ENCODE measurements at regions not wholly inside any gene's neighbourhood (a gene's known extent, or its start where the extent isn't known, plus 50 kb on each side); places are given as distances from the start of the nearest gene placed in this dataset.

GRCh38 chr3:180743813-180744590 is 64.7 kb upstream of the CCDC39 start:
- DNase-seq, result no peak
- H3K9ac ChIP-seq (ENCODE audit: extremely low read depth, low read length, poor library complexity, severe bottlenecking), result no peak overlapping the region
- H3K36me3 Mint-ChIP-seq (ENCODE audit: low read depth), result no peaks in the 10 kb centered on the region
- TF ChIP-seq CTCF (conservative IDR thresholded peaks at IDR 0.05), result no peak
- no peaks in the 10 kb centered on the region for H3K9me3 ChIP-seq (ENCODE audit: control insufficient read depth, low read length)
- H3K4me1 Mint-ChIP-seq, result peaks cover 22% of the 10 kb centered on the region
- H3K4me1 ChIP-seq (ENCODE audit: control insufficient read depth, insufficient read depth, low read length), result no peaks in the 10 kb centered on the region
- no peaks in the 10 kb centered on the region for H3K27me3 ChIP-seq (ENCODE audit: control insufficient read depth, insufficient read depth, low read length, poor library complexity, severe bottlenecking)
- peak overlapping the region; percentile 32 for H3K27ac Mint-ChIP-seq
- no peaks in the 10 kb centered on the region for H3K9me3 Mint-ChIP-seq
- H3K4me3 ChIP-seq (ENCODE audit: low read length), result no peak overlapping the region
- no peak overlapping the region for H3K4me3 Mint-ChIP-seq
- no peaks in the 10 kb centered on the region for H3K36me3 ChIP-seq (ENCODE audit: control insufficient read depth, insufficient read depth, low read length)
- H3K27ac ChIP-seq (ENCODE audit: low read depth, low read length), result no peak overlapping the region
- no peaks in the 10 kb centered on the region for H3K27me3 Mint-ChIP-seq (ENCODE audit: insufficient read depth)
- 70 to 73% methylated on average over 8 to 18 of the region's 18 CpGs for whole genome bisulfite sequencing, 2 experiments (ENCODE audit: insufficient coverage in 1 of 2, insufficient read length in 1 of 2)

- Histone ChIP-seq H3K4me1 (ENCODE audit: control insufficient read depth, insufficient read depth, low read length) (no peaks in the 10 kb centered on the region), H3K27ac (ENCODE audit: low read depth, low read length) (no peak overlapping the region), H3K4me3 (ENCODE audit: low read length) (no peak overlapping the region), H3K9me3 (ENCODE audit: control insufficient read depth, low read length) (no peaks in the 10 kb centered on the region), H3K36me3 (ENCODE audit: control insufficient read depth, insufficient read depth, low read length) (no peaks in the 10 kb centered on the region), H3K9ac (ENCODE audit: extremely low read depth, low read length, poor library complexity, severe bottlenecking) (no peak overlapping the region), H3K27me3 (ENCODE audit: control insufficient read depth, insufficient read depth, low read length, poor library complexity, severe bottlenecking) (no peaks in the 10 kb centered on the region)
- Mint-ChIP-seq H3K4me1 (peaks cover 20% of the 10 kb centered on the region), H3K4me3 (no peak overlapping the region), H3K36me3 (ENCODE audit: low read depth) (no peaks in the 10 kb centered on the region), H3K27me3 (ENCODE audit: insufficient read depth) (no peaks in the 10 kb centered on the region), H3K27ac (no peak overlapping the region), H3K9me3 (no peaks in the 10 kb centered on the region)
- no peak for DNase-seq
- no peak for TF ChIP-seq CTCF (conservative IDR thresholded peaks at IDR 0.05)
- 77% methylated on average over 1 of the region's 1 CpG; no CpG with 5 or more reads in 1 of the 2 experiments for WGBS, 2 experiments (ENCODE audit: insufficient coverage in 1 of 2, insufficient read length in 1 of 2)
These were observed 68.6 kb upstream of the CCDC39 start for GRCh38 chr3:180747805-180748361.

GRCh38 chr3:180749322-180749721 is 70.0 kb upstream of the CCDC39 start:
- H3K27ac Mint-ChIP-seq, result no peak overlapping the region
- Histone ChIP-seq H3K9me3 (ENCODE audit: control insufficient read depth, low read length) (no peaks in the 10 kb centered on the region), H3K4me3 (ENCODE audit: low read length) (no peak overlapping the region), H3K36me3 (ENCODE audit: control insufficient read depth, insufficient read depth, low read length) (no peaks in the 10 kb centered on the region), H3K27ac (ENCODE audit: low read depth, low read length) (no peak overlapping the region), H3K4me1 (ENCODE audit: control insufficient read depth, insufficient read depth, low read length) (no peaks in the 10 kb centered on the region), H3K27me3 (ENCODE audit: control insufficient read depth, insufficient read depth, low read length, poor library complexity, severe bottlenecking) (no peaks in the 10 kb centered on the region), H3K9ac (ENCODE audit: extremely low read depth, low read length, poor library complexity, severe bottlenecking) (no peak overlapping the region)
- no peak for TF ChIP-seq CTCF (conservative IDR thresholded peaks at IDR 0.05)
- 63 to 69% methylated on average over 2 to 3 of the region's 3 CpGs for WGBS, 2 experiments (ENCODE audit: insufficient coverage in 1 of 2, insufficient read length in 1 of 2)
- H3K36me3 Mint-ChIP-seq (ENCODE audit: low read depth), result no peaks in the 10 kb centered on the region
- H3K27me3 Mint-ChIP-seq (ENCODE audit: insufficient read depth), result no peaks in the 10 kb centered on the region
- H3K4me3 Mint-ChIP-seq, result no peak overlapping the region
- peak; percentile 57 for DNase-seq
- no peaks in the 10 kb centered on the region for H3K9me3 Mint-ChIP-seq
- H3K4me1 Mint-ChIP-seq, result peaks cover 9% of the 10 kb centered on the region

Data from endodermal cell (in vitro differentiated cells).